ENCODE measurements at regions not wholly inside any gene's neighbourhood (a gene's known extent, or its start where the extent isn't known, plus 50 kb on each side); places are given as distances from the start of the nearest gene placed in this dataset.

- TF ChIP-seq CTCF (IDR thresholded peaks at IDR 0.05; ENCODE audit: borderline replicate concordance, extremely low read depth, low read length, poor library complexity, severe bottlenecking), result no peak
- TF ChIP-seq EZH2 (IDR thresholded peaks at IDR 0.05; ENCODE audit: borderline replicate concordance, low read depth, low read length, severe bottlenecking), result no peak
Measured at GRCh38 chr2:238578256-238578655, 151.5 kb downstream of the ASB1 start.

All from DND-41 (cell line).